H1 (cell line): ENCODE measurements at regions not wholly inside any gene's neighbourhood (a gene's known extent, or its start where the extent isn't known, plus 50 kb on each side); places are given as distances from the start of the nearest gene placed in this dataset.

Experiments
- CTCF ChIA-PET: fragments of 300-600 bp; sonication (Branson Sonifier 250); formaldehyde crosslinking; loops from one replicate; lab custom pipeline; 2021; ENCODE audit not compliant: partially characterized antibody; lab: Charles Lee
- POLR2A ChIA-PET: fragments of 300-600 bp; sonication (Branson Sonifier 250); formaldehyde crosslinking; loops from one replicate; lab custom pipeline; 2021; ENCODE audit warnings: inconsistent platforms; ENCODE audit not compliant: partially characterized antibody; lab: Charles Lee
- DNase-seq, 2 experiments: peaks; one replicate each; pipeline versions ENCODE4 v3.0.0 to v3.0.0-alpha.2; 2010 to 2022; ENCODE audit warnings: low spot score in 2 of 2, low read depth in 1 of 2, mixed read lengths in 1 of 2
- FAIRE-seq: peaks from 2 replicates; lab custom pipeline; 2011; peaks lifted over from hg19 to GRCh38; lab: Jason Lieb, UNC
- H2AFZ ChIP-seq: 2 replicates; pipeline ENCODE4 v1.8.1; 2012; ENCODE audit warnings: low read length, inconsistent platforms
- H2AK5ac ChIP-seq: 2 replicates; pipeline ENCODE4 v1.6.1; 2013; ENCODE audit warnings: low read depth, low read length
- H2BK120ac ChIP-seq: replicated peaks from 2 replicates; pipeline ENCODE3; 2013; ENCODE audit warnings: low read depth, low read length, inconsistent platforms
- H2BK12ac ChIP-seq: 2 replicates; pipeline ENCODE4 v1.6.1; 2013; ENCODE audit warnings: low read depth, low read length
- H2BK15ac ChIP-seq: 2 replicates; pipeline ENCODE4 v1.6.1; 2013; ENCODE audit warnings: low read length
- H2BK20ac ChIP-seq: 2 replicates; pipeline ENCODE4 v1.6.1; 2013; ENCODE audit warnings: low read length
- H2BK5ac ChIP-seq: 2 replicates; pipeline ENCODE4 v1.6.1; 2013; ENCODE audit warnings: low read depth, low read length
- H3K14ac ChIP-seq: 2 replicates; pipeline ENCODE4 v1.6.1; 2013; ENCODE audit warnings: inconsistent platforms; ENCODE audit not compliant: insufficient read length
- H3K18ac ChIP-seq: 2 replicates; pipeline ENCODE4 v1.6.1; 2013; ENCODE audit warnings: low read length; ENCODE audit errors: extremely low read depth
- H3K23ac ChIP-seq: 2 replicates; pipeline ENCODE4 v1.6.1; 2013; ENCODE audit warnings: inconsistent platforms; ENCODE audit not compliant: insufficient read length
- H3K23me2 ChIP-seq: 2 replicates; pipeline ENCODE4 v1.6.1; 2013; ENCODE audit warnings: low read depth, low read length
- H3K27ac ChIP-seq: 2 replicates; pipeline ENCODE4 v1.6.1; 2011; ENCODE audit warnings: low read depth, low read length, inconsistent platforms
- H3K27me3 ChIP-seq, 4 experiments: replicated peaks in 1 of 4; 1 replicate in 1 of 4; 2 replicates in 3 of 4; pipeline versions ENCODE4 v1.6.1 to v1.8.1; 2011 to 2013; ENCODE audit warnings: low read length in 3 of 4, mild to moderate bottlenecking in 3 of 4, inconsistent platforms in 2 of 4, mixed read lengths in 2 of 4, moderate library complexity in 1 of 4; ENCODE audit not compliant: control insufficient read depth in 3 of 4, insufficient read depth in 3 of 4; ENCODE audit errors: extremely low read depth in 1 of 4
- H3K36me3 ChIP-seq, 4 experiments: 2 replicates each; pipeline versions ENCODE4 v1.6.1 to v1.8.1; 2011 to 2013; ENCODE audit warnings: mild to moderate bottlenecking in 4 of 4, low read length in 3 of 4, moderate library complexity in 2 of 4, control low read depth in 1 of 4, inconsistent platforms in 1 of 4; ENCODE audit not compliant: insufficient read depth in 4 of 4, control insufficient read depth in 2 of 4
- H3K4ac ChIP-seq: replicated peaks from 2 replicates; pipeline ENCODE3; 2013; ENCODE audit warnings: low read length, low read depth, mixed read lengths, inconsistent platforms; ENCODE audit not compliant: insufficient read length
- H3K4me1 ChIP-seq, 4 experiments: replicated peaks in 1 of 4; 1 replicate in 1 of 4; 2 replicates in 3 of 4; pipeline versions ENCODE4 v1.6.1 to v1.8.1; 2011 to 2013; ENCODE audit warnings: low read length in 3 of 4, inconsistent platforms in 2 of 4, mixed read lengths in 1 of 4; ENCODE audit not compliant: insufficient read depth in 4 of 4, control insufficient read depth in 3 of 4
- H3K4me2 ChIP-seq, 2 experiments: 2 replicates each; pipeline versions ENCODE4 v1.6.1 to v1.8.1; 2011 to 2013; ENCODE audit warnings: low read depth in 2 of 2, low read length in 2 of 2, control low read depth in 1 of 2, inconsistent platforms in 1 of 2, mild to moderate bottlenecking in 1 of 2; ENCODE audit not compliant: insufficient read depth in 1 of 2
- H3K4me3 ChIP-seq, 4 experiments: fragments of 200-600, 300-600 bp in 1 of 4; sonication (generic), shearing (Covaris generic), sonication (Bioruptor Twin) in 1 of 4; 2 replicates each; pipeline versions ENCODE4 v1.5.1 to v1.8.1; 2011 to 2016; ENCODE audit warnings: low read length in 4 of 4, low read depth in 3 of 4, control low read depth in 2 of 4, inconsistent platforms in 2 of 4, mild to moderate bottlenecking in 2 of 4, mixed read lengths in 1 of 4, moderate library complexity in 1 of 4; ENCODE audit not compliant: insufficient read depth in 2 of 4; ENCODE audit errors: extremely low read depth in 1 of 4
- H3K56ac ChIP-seq: replicated peaks from 2 replicates; pipeline ENCODE3; 2013; ENCODE audit warnings: low read depth, mild to moderate bottlenecking, mixed read lengths, low read length, inconsistent platforms; ENCODE audit not compliant: insufficient read length
- H3K79me1 ChIP-seq: 2 replicates; pipeline ENCODE4 v1.6.1; 2013; ENCODE audit warnings: low read depth, low read length, control low read depth
- H3K79me2 ChIP-seq, 2 experiments: 2 replicates each; pipeline versions ENCODE4 v1.6.1 to v1.8.1; 2012 to 2013; ENCODE audit warnings: low read length in 2 of 2, mild to moderate bottlenecking in 2 of 2, inconsistent platforms in 1 of 2; ENCODE audit not compliant: insufficient read depth in 2 of 2, control insufficient read depth in 1 of 2
- H3K9ac ChIP-seq, 4 experiments: replicated peaks in 1 of 4; 1 replicate in 1 of 4; 2 replicates in 3 of 4; pipeline versions ENCODE4 v1.6.1 to v1.8.1; 2011 to 2013; ENCODE audit warnings: low read depth in 3 of 4, low read length in 3 of 4, control low read depth in 2 of 4, mild to moderate bottlenecking in 2 of 4, moderate library complexity in 2 of 4, inconsistent platforms in 1 of 4; ENCODE audit errors: extremely low read depth in 1 of 4
- H3K9me3 ChIP-seq, 2 experiments: 2 replicates each; pipeline versions ENCODE4 v1.6.1 to v1.8.1; 2012 to 2013; ENCODE audit warnings: mild to moderate bottlenecking in 2 of 2, moderate library complexity in 2 of 2, control low read depth in 1 of 2, inconsistent platforms in 1 of 2, low read depth in 1 of 2, low read length in 1 of 2, mixed read lengths in 1 of 2; ENCODE audit not compliant: insufficient read depth in 2 of 2
- H4K20me1 ChIP-seq, 2 experiments: replicated peaks in 1 of 2; 2 replicates each; pipeline versions ENCODE3 to v1.8.1; 2011 to 2013; ENCODE audit warnings: inconsistent platforms in 2 of 2, low read length in 2 of 2, mild to moderate bottlenecking in 1 of 2; ENCODE audit not compliant: insufficient read depth in 2 of 2, control insufficient read depth in 1 of 2
- H4K5ac ChIP-seq: 2 replicates; pipeline ENCODE4 v1.6.1; 2013; ENCODE audit warnings: low read length, low read depth, mixed read lengths, inconsistent platforms; ENCODE audit not compliant: insufficient read length
- H4K8ac ChIP-seq: 2 replicates; pipeline ENCODE4 v1.8.0; 2013; ENCODE audit warnings: mild to moderate bottlenecking, moderate library complexity, low read length, inconsistent platforms; ENCODE audit not compliant: insufficient read depth; ENCODE audit errors: extremely low read depth
- H4K91ac ChIP-seq: replicated peaks from 2 replicates; pipeline ENCODE3; 2013; ENCODE audit warnings: low read length, mixed read lengths, inconsistent platforms; ENCODE audit not compliant: insufficient read length
- BCL11A ChIP-seq, 2 experiments: IDR thresholded peaks; one replicate each; pipeline ENCODE4 v1.6.1; 2011; ENCODE audit warnings: low read depth in 2 of 2, low read length in 2 of 2, mild to moderate bottlenecking in 2 of 2
- CHD1 ChIP-seq: IDR thresholded peaks from 2 replicates; pipeline ENCODE4 v1.6.1; 2012; ENCODE audit warnings: low read depth, low read length, improper control_type of control experiment
- GTF2F1 ChIP-seq: IDR thresholded peaks from 2 replicates; pipeline ENCODE4 v1.6.1; 2012; ENCODE audit warnings: low read depth, low read length, improper control_type of control experiment, borderline replicate concordance
- MAFK ChIP-seq: IDR thresholded peaks from 2 replicates; pipeline ENCODE4 v1.6.1; 2012; ENCODE audit warnings: low read depth, mild to moderate bottlenecking, improper control_type of control experiment, low read length
- NANOG ChIP-seq: IDR thresholded peaks from 2 replicates; pipeline ENCODE4 v1.6.1; 2011; ENCODE audit warnings: low read length, low read depth, mild to moderate bottlenecking, inconsistent platforms; ENCODE audit not compliant: insufficient read depth, poor library complexity, severe bottlenecking
- POLR2A ChIP-seq, 2 experiments: IDR thresholded peaks; 1 replicate in 1 of 2; 2 replicates in 1 of 2; pipeline ENCODE4 v1.6.1; 2011; ENCODE audit warnings: low read depth in 2 of 2, low read length in 2 of 2, mild to moderate bottlenecking in 2 of 2; ENCODE audit errors: control extremely low read depth in 1 of 2
- RAD21 ChIP-seq, 2 experiments: IDR thresholded peaks in 1 of 2; conservative IDR thresholded peaks in 1 of 2; 2 replicates each; pipeline ENCODE4 v1.6.1; 2011; ENCODE audit warnings: low read depth in 2 of 2, low read length in 2 of 2, improper control_type of control experiment in 1 of 2, inconsistent platforms in 1 of 2, mild to moderate bottlenecking in 1 of 2, moderate library complexity in 1 of 2
- RXRA ChIP-seq: IDR thresholded peaks from 2 replicates; pipeline ENCODE4 v1.6.1; 2011; ENCODE audit warnings: low read depth, mild to moderate bottlenecking, low read length, moderate library complexity; ENCODE audit not compliant: insufficient read depth
- SAP30 ChIP-seq: fragments of 300-600 bp; sonication (generic); IDR thresholded peaks from 2 replicates; pipeline ENCODE4 v1.7.1; 2012; ENCODE audit warnings: low read length, moderate library complexity, mild to moderate bottlenecking, inconsistent platforms; ENCODE audit not compliant: insufficient read depth, insufficient replicate concordance
- SP1 ChIP-seq: IDR thresholded peaks from 2 replicates; pipeline ENCODE4 v1.6.1; 2011; ENCODE audit warnings: low read depth, low read length
- TAF1 ChIP-seq: IDR thresholded peaks from 2 replicates; pipeline ENCODE4 v1.6.1; 2011; ENCODE audit warnings: mild to moderate bottlenecking, low read depth, low read length
- TAF7 ChIP-seq: optimal IDR thresholded peaks from 2 replicates; pipeline ENCODE3; 2011; ENCODE audit warnings: low read depth, mild to moderate bottlenecking, inconsistent platforms, low read length, moderate library complexity, borderline replicate concordance
- TCF12 ChIP-seq: IDR thresholded peaks from 2 replicates; pipeline ENCODE4 v1.6.1; 2011; ENCODE audit warnings: low read depth, mild to moderate bottlenecking, low read length
- WGBS, 2 experiments: shearing (Covaris generic) in 1 of 2; methylation state at CpG; one replicate each; pipeline versions ENCODE4 v1.1.6 to v1.1.7; 2013 to 2015; ENCODE audit warnings: low lambda C conversion rate in 2 of 2, mixed read lengths in 2 of 2, inconsistent platforms in 1 of 2, low coverage in 1 of 2, missing lambda C conversion rate in 1 of 2; ENCODE audit not compliant: insufficient replicate concordance in 2 of 2, insufficient coverage in 1 of 2, insufficient read length in 1 of 2; ENCODE audit errors: extremely low coverage in 1 of 2, missing lambda C conversion rate in 1 of 2; 5-methylcytosine and 5-hydroxymethylcytosine counted together

DNA sequence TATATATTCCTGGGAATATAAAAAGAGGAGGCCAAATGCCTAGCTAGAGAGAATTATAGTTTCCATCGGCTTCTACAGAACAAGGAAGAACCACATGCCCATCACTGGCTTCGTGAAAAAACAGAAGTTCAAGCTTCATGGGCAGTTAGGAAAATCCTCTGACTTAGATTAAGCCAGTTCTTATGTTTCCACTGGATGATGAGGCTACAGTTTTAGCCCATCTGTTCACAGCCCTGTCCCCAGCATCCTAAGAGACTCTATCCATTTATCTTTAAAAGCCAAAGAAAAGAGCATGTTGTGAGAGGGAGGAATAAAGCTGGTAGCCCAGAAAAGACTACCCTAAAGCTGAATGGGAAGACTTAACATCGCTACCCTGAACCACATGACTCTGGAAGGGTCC is 285.5 kb upstream of the WWC1 start:
- Histone ChIP-seq H2BK12ac (no peak overlapping the region), H3K36me3 (no peaks in the 10 kb centered on the region), H4K5ac (no peak overlapping the region), H3K9me3 (no peaks in the 10 kb centered on the region), H3K23me2 (no peaks in the 10 kb centered on the region), H3K4me2 (no peak overlapping the region), H3K18ac (no peak overlapping the region), H2BK20ac (no peak overlapping the region), H3K4me1 (no peaks in the 10 kb centered on the region), H2BK15ac (no peak overlapping the region), H3K23ac (no peak overlapping the region), H3K27me3 (no peaks in the 10 kb centered on the region), H3K56ac (no peak overlapping the region), H3K4me3 (no peak overlapping the region), H2BK5ac (no peak overlapping the region), H2AK5ac (no peak overlapping the region), H2AFZ (no peak overlapping the region), H2BK120ac (no peak overlapping the region), H4K91ac (no peak overlapping the region), H3K79me1 (no peaks in the 10 kb centered on the region), H3K79me2 (no peaks in the 10 kb centered on the region), H4K8ac (no peak overlapping the region), H3K27ac (no peak overlapping the region), H3K4ac (no peak overlapping the region), H4K20me1 (no peaks in the 10 kb centered on the region), H3K9ac (peak overlapping the region in 1 of 4 experiments; percentile 34; a peak in 1 of 7 replicates), H3K14ac (no peak overlapping the region)
- FAIRE-seq (no peak), DNase-seq (no peak)
- 89% methylated on average over 3 of the region's 3 CpGs; no CpG with 5 or more reads in 1 of the 2 experiments for WGBS, 2 experiments
- TF ChIP-seq NANOG = no peak
- TF ChIP-seq SP1 = no peak
- TF ChIP-seq GTF2F1 = no peak
- no peak for TF ChIP-seq TAF1
- no peak for TF ChIP-seq SAP30
- TF ChIP-seq RXRA = no peak
- no peak for TF ChIP-seq BCL11A (IDR thresholded peaks at IDR 0.05; ENCODE audit: low read depth in 2 of 2, low read length in 2 of 2)
- no peak for TF ChIP-seq TAF7
- no peak for TF ChIP-seq CHD1
- no peak for TF ChIP-seq MAFK
- no peak for TF ChIP-seq TCF12
- no peak for TF ChIP-seq POLR2A (IDR thresholded peaks at IDR 0.05; ENCODE audit: control extremely low read depth in 1 of 2, low read depth in 2 of 2, low read length in 2 of 2)
- TF ChIP-seq RAD21 (IDR thresholded peaks at IDR 0.05 in 1 of 2, conservative IDR thresholded peaks at IDR 0.05 in 1 of 2; ENCODE audit: low read depth in 2 of 2, low read length in 2 of 2) = no peak
- POLR2A ChIA-PET = no interaction called here
- CTCF ChIA-PET = interaction anchor here (0.6 to 2.2 kb wide), 6 partner anchors 9 to 283 kb away, joined by 3 to 6 read pairs (median 3); no protein-coding TSS in a partner anchor
